ENCODE measurements at regions not wholly inside any gene's neighbourhood (a gene's known extent, or its start where the extent isn't known, plus 50 kb on each side); places are given as distances from the start of the nearest gene placed in this dataset.
"Not testable (repeated sequence)": the region's sequence is repeated elsewhere in the genome, so short reads cannot be mapped to it uniquely, and the experiment has no call there.

- H3K4me3 ChIP-seq (ENCODE audit: low read length): no peak overlapping the region
- H3K56ac ChIP-seq (ENCODE audit: low read length): no peak overlapping the region
- no CpG with 5 or more reads among the region's 13 CpGs for WGBS (ENCODE audit: extremely low coverage, insufficient coverage, low lambda C conversion rate)
- H4K5ac ChIP-seq (ENCODE audit: low read length): no peak overlapping the region
- no peak overlapping the region for H2BK5ac ChIP-seq (ENCODE audit: low read length)
- no peak overlapping the region for H3K4me2 ChIP-seq (ENCODE audit: low read length)
- H3K23ac ChIP-seq (ENCODE audit: low read length): no peak overlapping the region
- H3K18ac ChIP-seq (ENCODE audit: low read length): no peak overlapping the region
- H3K79me2 ChIP-seq (ENCODE audit: control insufficient read depth, insufficient read depth, low read length): no peaks in the 10 kb centered on the region
- no peaks in the 10 kb centered on the region for H3K4me1 ChIP-seq (ENCODE audit: control insufficient read depth, low read depth, low read length)
- H3K79me1 ChIP-seq (ENCODE audit: low read length): no peaks in the 10 kb centered on the region
- no peaks in the 10 kb centered on the region for H3K36me3 ChIP-seq (ENCODE audit: control insufficient read depth, insufficient read depth, low read length)
- no peak overlapping the region for H2BK120ac ChIP-seq (ENCODE audit: low read depth, low read length)
- H2AK5ac ChIP-seq (ENCODE audit: low read length): no peak overlapping the region
- H4K8ac ChIP-seq (ENCODE audit: low read depth, low read length): no peak overlapping the region
- no peak overlapping the region for H2BK15ac ChIP-seq (replicated peaks; ENCODE audit: low read depth)
- no peaks in the 10 kb centered on the region for H3K27me3 ChIP-seq (ENCODE audit: insufficient read depth, low read length, poor library complexity)
- H3K4ac ChIP-seq (ENCODE audit: low read depth, low read length): no peak overlapping the region
- H3K27ac ChIP-seq (ENCODE audit: low read depth, low read length): no peak overlapping the region
- no peak for DNase-seq
- H3K9ac ChIP-seq (ENCODE audit: low read length): no peak overlapping the region
Observed at GRCh38 chr15:20348291-20348899, 193.2 kb downstream of the GOLGA6L6 start.

GRCh38 chr15:20346082-20346805 is 195.4 kb downstream of the GOLGA6L6 start:
- Histone ChIP-seq H3K4ac (ENCODE audit: low read depth, low read length) (no peak overlapping the region), H3K4me2 (ENCODE audit: low read length) (no peak overlapping the region), H3K36me3 (ENCODE audit: control insufficient read depth, insufficient read depth, low read length) (no peaks in the 10 kb centered on the region), H3K56ac (ENCODE audit: low read length) (no peak overlapping the region), H3K27me3 (ENCODE audit: insufficient read depth, low read length, poor library complexity) (no peaks in the 10 kb centered on the region), H3K79me2 (ENCODE audit: control insufficient read depth, insufficient read depth, low read length) (no peaks in the 10 kb centered on the region), H3K23ac (ENCODE audit: low read length) (no peak overlapping the region), H2BK5ac (ENCODE audit: low read length) (no peak overlapping the region), H4K5ac (ENCODE audit: low read length) (no peak overlapping the region), H3K9ac (ENCODE audit: low read length) (no peak overlapping the region), H3K18ac (ENCODE audit: low read length) (no peak overlapping the region), H3K79me1 (ENCODE audit: low read length) (no peaks in the 10 kb centered on the region), H4K8ac (ENCODE audit: low read depth, low read length) (no peak overlapping the region), H2AK5ac (ENCODE audit: low read length) (no peak overlapping the region), H3K27ac (ENCODE audit: low read depth, low read length) (no peak overlapping the region), H3K4me3 (ENCODE audit: low read length) (no peak overlapping the region), H2BK120ac (ENCODE audit: low read depth, low read length) (no peak overlapping the region), H3K4me1 (ENCODE audit: control insufficient read depth, low read depth, low read length) (no peaks in the 10 kb centered on the region), H2BK15ac (replicated peaks; ENCODE audit: low read depth) (no peak overlapping the region)
- DNase-seq: no peak
- no CpG with 5 or more reads among the region's 4 CpGs for WGBS (ENCODE audit: extremely low coverage, insufficient coverage, low lambda C conversion rate)

GRCh38 chr15:20345401-20345958 is 196.1 kb downstream of the GOLGA6L6 start:
- no peak overlapping the region for H3K4ac ChIP-seq (ENCODE audit: low read depth, low read length)
- no peak overlapping the region for H4K8ac ChIP-seq (ENCODE audit: low read depth, low read length)
- no peak overlapping the region for H3K18ac ChIP-seq (ENCODE audit: low read length)
- no peak overlapping the region for H2BK15ac ChIP-seq (replicated peaks; ENCODE audit: low read depth)
- H3K79me1 ChIP-seq (ENCODE audit: low read length): no peaks in the 10 kb centered on the region
- H3K4me1 ChIP-seq (ENCODE audit: control insufficient read depth, low read depth, low read length): no peaks in the 10 kb centered on the region
- no peak overlapping the region for H3K4me2 ChIP-seq (ENCODE audit: low read length)
- no peak overlapping the region for H3K56ac ChIP-seq (ENCODE audit: low read length)
- no peak overlapping the region for H2BK120ac ChIP-seq (ENCODE audit: low read depth, low read length)
- no peak overlapping the region for H3K23ac ChIP-seq (ENCODE audit: low read length)
- no CpG with 5 or more reads among the region's 7 CpGs for WGBS (ENCODE audit: extremely low coverage, insufficient coverage, low lambda C conversion rate)
- no peak overlapping the region for H3K27ac ChIP-seq (ENCODE audit: low read depth, low read length)
- H3K4me3 ChIP-seq (ENCODE audit: low read length): no peak overlapping the region
- H3K27me3 ChIP-seq (ENCODE audit: insufficient read depth, low read length, poor library complexity): no peaks in the 10 kb centered on the region
- H2AK5ac ChIP-seq (ENCODE audit: low read length): no peak overlapping the region
- no peaks in the 10 kb centered on the region for H3K79me2 ChIP-seq (ENCODE audit: control insufficient read depth, insufficient read depth, low read length)
- DNase-seq: no peak
- no peak overlapping the region for H3K9ac ChIP-seq (ENCODE audit: low read length)
- H2BK5ac ChIP-seq (ENCODE audit: low read length): no peak overlapping the region
- H3K36me3 ChIP-seq (ENCODE audit: control insufficient read depth, insufficient read depth, low read length): no peaks in the 10 kb centered on the region
- H4K5ac ChIP-seq (ENCODE audit: low read length): no peak overlapping the region

- no peaks in the 10 kb centered on the region for H3K36me3 ChIP-seq (ENCODE audit: control insufficient read depth, insufficient read depth, low read length)
- no peak overlapping the region for H4K5ac ChIP-seq (ENCODE audit: low read length)
- H3K56ac ChIP-seq (ENCODE audit: low read length): no peak overlapping the region
- no peak for DNase-seq
- no peak overlapping the region for H2BK120ac ChIP-seq (ENCODE audit: low read depth, low read length)
- H2AK5ac ChIP-seq (ENCODE audit: low read length): no peak overlapping the region
- no peaks in the 10 kb centered on the region for H3K4me1 ChIP-seq (ENCODE audit: control insufficient read depth, low read depth, low read length)
- no peak overlapping the region for H2BK15ac ChIP-seq (replicated peaks; ENCODE audit: low read depth)
- H3K9ac ChIP-seq (ENCODE audit: low read length): no peak overlapping the region
- no peaks in the 10 kb centered on the region for H3K27me3 ChIP-seq (ENCODE audit: insufficient read depth, low read length, poor library complexity)
- no peak overlapping the region for H3K18ac ChIP-seq (ENCODE audit: low read length)
- H3K79me1 ChIP-seq (ENCODE audit: low read length): no peaks in the 10 kb centered on the region
- H3K23ac ChIP-seq (ENCODE audit: low read length): no peak overlapping the region
- no peak overlapping the region for H3K4ac ChIP-seq (ENCODE audit: low read depth, low read length)
- no peak overlapping the region for H4K8ac ChIP-seq (ENCODE audit: low read depth, low read length)
- no peaks in the 10 kb centered on the region for H3K79me2 ChIP-seq (ENCODE audit: control insufficient read depth, insufficient read depth, low read length)
- H2BK5ac ChIP-seq (ENCODE audit: low read length): no peak overlapping the region
- WGBS (ENCODE audit: extremely low coverage, insufficient coverage, low lambda C conversion rate): no CpG with 5 or more reads among the region's 12 CpGs
- H3K4me3 ChIP-seq (ENCODE audit: low read length): no peak overlapping the region
- no peak overlapping the region for H3K27ac ChIP-seq (ENCODE audit: low read depth, low read length)
- H3K4me2 ChIP-seq (ENCODE audit: low read length): no peak overlapping the region
Observed at GRCh38 chr15:20344601-20345400, 196.8 kb downstream of the GOLGA6L6 start.

- H3K36me3 ChIP-seq (ENCODE audit: control insufficient read depth, insufficient read depth, low read length); H2AK5ac ChIP-seq (ENCODE audit: low read length); H2BK5ac ChIP-seq (ENCODE audit: low read length); H3K9ac ChIP-seq (ENCODE audit: low read length); H3K4me2 ChIP-seq (ENCODE audit: low read length); H3K27me3 ChIP-seq (ENCODE audit: insufficient read depth, low read length, poor library complexity); H3K27ac ChIP-seq (ENCODE audit: low read depth, low read length); H3K4me1 ChIP-seq (ENCODE audit: control insufficient read depth, low read depth, low read length); H2BK120ac ChIP-seq (ENCODE audit: low read depth, low read length); H3K79me1 ChIP-seq (ENCODE audit: low read length); H3K56ac ChIP-seq (ENCODE audit: low read length); H3K18ac ChIP-seq (ENCODE audit: low read length); H4K8ac ChIP-seq (ENCODE audit: low read depth, low read length); H3K4me3 ChIP-seq (ENCODE audit: low read length); H3K23ac ChIP-seq (ENCODE audit: low read length); H2BK15ac ChIP-seq (replicated peaks; ENCODE audit: low read depth); DNase-seq; H3K79me2 ChIP-seq (ENCODE audit: control insufficient read depth, insufficient read depth, low read length); H3K4ac ChIP-seq (ENCODE audit: low read depth, low read length); H4K5ac ChIP-seq (ENCODE audit: low read length): not testable (repeated sequence)
- WGBS (ENCODE audit: extremely low coverage, insufficient coverage, low lambda C conversion rate): no CpG with 5 or more reads among the region's 10 CpGs
Observed at GRCh38 chr15:20343395-20344211, 198.0 kb downstream of the GOLGA6L6 start.

Data from mesendoderm (in vitro differentiated cells).